Colonic mucosa (tissue), 4 donors: ENCODE measurements at regions not wholly inside any gene's neighbourhood (a gene's known extent, or its start where the extent isn't known, plus 50 kb on each side); places are given as distances from the start of the nearest gene placed in this dataset.

Experiments
- DNase-seq: peaks from one replicate; pipeline ENCODE4 v3.0.0-alpha.2; 2020
- H3K27ac ChIP-seq: fragments of 200-600 bp; one replicate; pipeline ENCODE4 v1.8.0; 2021
- H3K27me3 ChIP-seq: fragments of 200-600 bp; one replicate; pipeline ENCODE4 v1.8.0; 2021
- H3K36me3 ChIP-seq: fragments of 200-600 bp; one replicate; pipeline ENCODE4 v1.8.0; 2021
- H3K4me1 ChIP-seq: fragments of 200-600 bp; one replicate; pipeline ENCODE4 v1.8.0; 2021; ENCODE audit warnings: mild to moderate bottlenecking
- H3K4me3 ChIP-seq: fragments of 200-600 bp; one replicate; pipeline ENCODE4 v1.8.0; 2021
- H3K9ac ChIP-seq, 2 donors: one replicate each; pipeline ENCODE4 v1.7.0; 2013; ENCODE audit warnings: control low read depth in 2 of 2, low read depth in 2 of 2, low read length in 2 of 2
- H3K9me3 ChIP-seq: fragments of 200-600 bp; one replicate; pipeline ENCODE4 v1.8.0; 2021
- CTCF ChIP-seq: fragments of 200-600 bp; IDR thresholded peaks from one replicate; pipeline ENCODE4 v1.8.0; 2022; ENCODE audit warnings: antibody characterized with exemption, mild to moderate bottlenecking
- intact Hi-C: fragments of 100-400 bp; cut with DNase I; formaldehyde crosslinking; loops from one replicate; pipeline ENCODE4 v1.14.1; 2022
- donor health status: healthy.
- donor health status: DM: no; HTN: no; CAD: no.
- donor health status: DM: no; HTN: no; CAD: no.

- H3K4me1 ChIP-seq, result no peaks in the 10 kb centered on the region
- H3K27ac ChIP-seq, result no peak overlapping the region
- no peak for TF ChIP-seq CTCF
- no peak overlapping the region for H3K4me3 ChIP-seq
- H3K9ac ChIP-seq, result no peak overlapping the region
- DNase-seq, result no peak
- no peaks in the 10 kb centered on the region for H3K36me3 ChIP-seq
- H3K9me3 ChIP-seq, result no peaks in the 10 kb centered on the region
- intact Hi-C loops, result no loop called here
- no peaks in the 10 kb centered on the region for H3K27me3 ChIP-seq
These were observed 145.6 kb upstream of the RFLNA start for GRCh38 chr12:124149287-124149686.

GRCh38 chr12:124150168-124150567 lies 144.7 kb upstream of the RFLNA start:
- Histone ChIP-seq H3K27ac (no peak overlapping the region), H3K36me3 (no peaks in the 10 kb centered on the region), H3K9ac (no peak overlapping the region), H3K27me3 (no peaks in the 10 kb centered on the region), H3K4me3 (no peak overlapping the region), H3K9me3 (no peaks in the 10 kb centered on the region), H3K4me1 (no peaks in the 10 kb centered on the region)
- intact Hi-C loops, result no loop called here
- no peak for DNase-seq
- no peak for TF ChIP-seq CTCF

GRCh38 chr12:124151583-124151982 lies 143.3 kb upstream of the RFLNA start:
- Histone ChIP-seq H3K27me3 (no peaks in the 10 kb centered on the region), H3K9ac (no peak overlapping the region), H3K4me3 (no peak overlapping the region), H3K36me3 (no peaks in the 10 kb centered on the region), H3K9me3 (no peaks in the 10 kb centered on the region), H3K4me1 (no peaks in the 10 kb centered on the region), H3K27ac (no peak overlapping the region)
- intact Hi-C loops, result no loop called here
- no peak for TF ChIP-seq CTCF
- DNase-seq, result no peak

- no peaks in the 10 kb centered on the region for H3K27me3 ChIP-seq
- intact Hi-C loops, result no loop called here
- H3K36me3 ChIP-seq, result no peaks in the 10 kb centered on the region
- H3K9ac ChIP-seq, result no peak overlapping the region
- H3K27ac ChIP-seq, result no peak overlapping the region
- DNase-seq, result no peak
- no peak for TF ChIP-seq CTCF
- no peak overlapping the region for H3K4me3 ChIP-seq
- H3K4me1 ChIP-seq, result no peaks in the 10 kb centered on the region
- no peaks in the 10 kb centered on the region for H3K9me3 ChIP-seq
These were observed 142.2 kb upstream of the RFLNA start for GRCh38 chr12:124152731-124153130.

- TF ChIP-seq CTCF, result no peak
- no peak overlapping the region for H3K9ac ChIP-seq
- no peaks in the 10 kb centered on the region for H3K27me3 ChIP-seq
- DNase-seq, result no peak
- intact Hi-C loops, result no loop called here
- no peak overlapping the region for H3K4me3 ChIP-seq
- no peak overlapping the region for H3K27ac ChIP-seq
- no peaks in the 10 kb centered on the region for H3K9me3 ChIP-seq
- H3K36me3 ChIP-seq, result no peaks in the 10 kb centered on the region
- H3K4me1 ChIP-seq, result no peaks in the 10 kb centered on the region
These were observed 141.5 kb upstream of the RFLNA start for GRCh38 chr12:124153392-124153791.

- H3K36me3 ChIP-seq, result no peaks in the 10 kb centered on the region
These were observed 137.5 kb upstream of the RFLNA start for GRCh38 chr12:124157406-124157805.

More at GRCh38 chr12:124157406-124157805, 137.5 kb upstream of the RFLNA start:
- TF ChIP-seq CTCF, result no peak
- H3K9ac ChIP-seq, result no peak overlapping the region
- H3K27ac ChIP-seq, result no peak overlapping the region
- no peaks in the 10 kb centered on the region for H3K27me3 ChIP-seq
- no peak for DNase-seq
- no peak overlapping the region for H3K4me3 ChIP-seq
- no peaks in the 10 kb centered on the region for H3K4me1 ChIP-seq
- intact Hi-C loops, result no loop called here
- H3K9me3 ChIP-seq, result no peaks in the 10 kb centered on the region
